Naive thymus-derived CD8-positive, alpha-beta T cell (primary cell): ENCODE measurements at regions not wholly inside any gene's neighbourhood (a gene's known extent, or its start where the extent isn't known, plus 50 kb on each side); places are given as distances from the start of the nearest gene placed in this dataset.

Source experiments
- ATAC-seq, 2 donors: fragments of 150-1000 bp; cut with Tn5 transposase in 1 of 2; sonication (Bioruptor Pico), chemical (Tn5 transposase) in 1 of 2; 1 replicate in 1 of 2; 2 replicates in 1 of 2; pipeline ENCODE4 v1.10.0; 2021; ENCODE audit warnings: mild to moderate bottlenecking in 2 of 2, moderate library complexity in 2 of 2
- POLR2A ChIA-PET: fragments of 350-600 bp; sonication (Branson Sonifier 250); formaldehyde crosslinking; loops from one replicate; lab custom pipeline; 2021; ENCODE audit warnings: antibody characterized with exemption; lab: Charles Lee
- DNase-seq, 10 donors: peaks; one replicate each; pipeline versions ENCODE4 v3.0.0 to v3.0.0-alpha.2; 2020 to 2022
- H3K27ac Mint-ChIP-seq, 10 donors: one replicate each; pipeline ENCODE4 v1.8.0; 2020 to 2022; ENCODE audit warnings: mild to moderate bottlenecking in 10 of 10, mixed read lengths in 10 of 10, moderate library complexity in 4 of 10, inconsistent platforms in 1 of 10
- H3K27me3 Mint-ChIP-seq, 5 donors: one replicate each; pipeline ENCODE4 v1.8.0; 2021 to 2022; ENCODE audit warnings: mixed read lengths in 5 of 5
- H3K36me3 Mint-ChIP-seq, 3 donors: one replicate each; pipeline ENCODE4 v1.8.0; 2020 to 2022; ENCODE audit warnings: mixed read lengths in 3 of 3, mild to moderate bottlenecking in 2 of 3, inconsistent platforms in 1 of 3
- H3K4me1 Mint-ChIP-seq, 4 donors: one replicate each; pipeline ENCODE4 v1.8.0; 2021 to 2022; ENCODE audit warnings: mixed read lengths in 4 of 4
- H3K4me3 Mint-ChIP-seq, 10 donors: one replicate each; pipeline ENCODE4 v1.8.0; 2020 to 2022; ENCODE audit warnings: mild to moderate bottlenecking in 10 of 10, mixed read lengths in 10 of 10, moderate library complexity in 6 of 10, inconsistent platforms in 1 of 10
- H3K9me3 Mint-ChIP-seq, 9 donors: one replicate each; pipeline ENCODE4 v1.8.0; 2020 to 2022; ENCODE audit warnings: mixed read lengths in 9 of 9, mild to moderate bottlenecking in 3 of 9, inconsistent platforms in 1 of 9, moderate library complexity in 1 of 9

- H3K27ac Mint-ChIP-seq: no peak overlapping the region
- POLR2A ChIA-PET: no interaction called here
Measured at GRCh38 chr4:13243152-13243551, 241.0 kb downstream of the RAB28 start.

DNA sequence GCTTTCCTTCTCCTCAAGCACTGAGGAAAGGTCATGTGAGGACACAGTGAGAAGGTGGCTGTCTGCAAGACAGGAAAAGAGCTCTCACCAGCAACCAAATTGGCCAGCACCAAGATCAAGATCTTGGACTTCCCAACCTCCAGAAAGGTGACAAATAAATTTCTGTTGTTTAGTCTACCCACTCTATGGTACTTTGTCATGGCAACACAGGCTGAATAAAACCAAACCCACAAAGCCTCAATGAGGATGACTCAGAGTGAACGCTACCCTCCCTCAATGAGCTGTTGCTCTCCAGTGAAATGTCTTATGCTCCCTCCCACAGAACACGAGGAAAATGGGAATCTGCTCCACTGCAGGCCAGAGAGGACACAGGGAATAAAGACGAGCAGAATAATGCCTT is 244.1 kb downstream of the RAB28 start:
- Mint-ChIP-seq H3K4me3 (no peak overlapping the region), H3K4me1 (no peaks in the 10 kb centered on the region), H3K9me3 (peaks cover 2 to 24% (median 6%) of the 10 kb centered on the region in 9 donors), H3K27ac (no peak overlapping the region), H3K36me3 (peaks cover 1 to 8% (median 2%) of the 10 kb centered on the region in 3 donors), H3K27me3 (no peaks in the 10 kb centered on the region)
- DNase-seq (no peak), ATAC-seq (no peak)
- POLR2A ChIA-PET: no interaction called here

More at GRCh38 chr4:13243152-13243551, 241.0 kb downstream of the RAB28 start:
- ATAC-seq: no peak
- Mint-ChIP-seq H3K4me1 (no peaks in the 10 kb centered on the region), H3K9me3 (peaks cover 0 to 34% (median 20%) of the 10 kb centered on the region in 9 donors), H3K4me3 (no peak overlapping the region), H3K27me3 (peaks cover 0 to 1% (median 0%) of the 10 kb centered on the region in 5 donors), H3K36me3 (peaks cover 2 to 18% (median 10%) of the 10 kb centered on the region in 3 donors)
- DNase-seq: no peak

DNA sequence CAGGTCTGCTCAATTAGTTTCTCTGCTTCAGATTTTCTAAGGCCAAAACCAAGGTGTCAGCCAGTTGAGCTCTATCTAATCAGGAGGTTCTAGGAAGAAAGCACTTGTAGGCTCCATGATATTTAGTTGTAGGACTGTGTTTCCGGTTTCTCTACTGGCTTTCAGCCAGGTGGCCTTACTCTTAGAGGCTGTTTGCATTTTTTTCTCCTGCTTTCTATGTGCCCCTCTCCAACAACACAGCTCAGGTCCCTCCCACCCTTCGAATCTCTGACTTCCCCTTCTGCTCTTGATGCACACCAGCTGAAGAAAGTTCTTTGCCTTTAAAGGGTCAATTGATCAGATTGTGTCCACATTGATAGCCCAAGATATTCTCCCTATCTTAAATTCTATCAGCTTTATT is 245.2 kb downstream of the RAB28 start:
- H3K36me3 Mint-ChIP-seq: peaks cover 0 to 10% (median 8%) of the 10 kb centered on the region in 3 donors
- peaks cover 4 to 24% (median 10%) of the 10 kb centered on the region in 9 donors for H3K9me3 Mint-ChIP-seq
- H3K4me3 Mint-ChIP-seq: no peak overlapping the region
- POLR2A ChIA-PET: no interaction called here
- ATAC-seq (no peak), DNase-seq (no peak)
- H3K27ac Mint-ChIP-seq: no peak overlapping the region
- no peaks in the 10 kb centered on the region for H3K27me3 Mint-ChIP-seq
- H3K4me1 Mint-ChIP-seq: no peaks in the 10 kb centered on the region

DNA sequence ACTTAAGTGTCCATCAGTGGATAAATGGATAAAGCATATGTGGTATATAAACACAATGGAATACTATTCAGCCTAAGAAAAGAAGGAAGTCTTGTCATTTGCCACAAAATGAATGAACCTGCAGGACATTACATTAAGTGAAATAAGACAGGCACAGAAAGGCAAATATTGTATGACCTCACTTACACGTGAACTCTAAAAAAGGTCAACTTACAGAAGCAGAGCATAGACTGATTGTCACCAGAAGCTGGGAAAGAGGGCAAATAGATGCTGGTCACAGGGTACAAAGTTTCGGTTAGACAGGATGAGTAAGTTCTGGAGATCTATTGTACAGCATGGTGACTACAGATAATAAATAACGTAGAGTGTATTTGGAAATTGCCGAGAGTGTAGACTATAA is 247.7 kb downstream of the RAB28 start:
- POLR2A ChIA-PET: no interaction called here
- no peak for DNase-seq
- H3K9me3 Mint-ChIP-seq: peaks cover 6 to 44% (median 20%) of the 10 kb centered on the region in 9 donors
- H3K27me3 Mint-ChIP-seq: peaks cover 0 to 7% (median 0%) of the 10 kb centered on the region in 5 donors
- no peak overlapping the region for H3K4me3 Mint-ChIP-seq
- no peak for ATAC-seq
- no peak overlapping the region for H3K27ac Mint-ChIP-seq
- peaks cover 0 to 26% (median 16%) of the 10 kb centered on the region in 3 donors for H3K36me3 Mint-ChIP-seq
- H3K4me1 Mint-ChIP-seq: no peaks in the 10 kb centered on the region

DNA sequence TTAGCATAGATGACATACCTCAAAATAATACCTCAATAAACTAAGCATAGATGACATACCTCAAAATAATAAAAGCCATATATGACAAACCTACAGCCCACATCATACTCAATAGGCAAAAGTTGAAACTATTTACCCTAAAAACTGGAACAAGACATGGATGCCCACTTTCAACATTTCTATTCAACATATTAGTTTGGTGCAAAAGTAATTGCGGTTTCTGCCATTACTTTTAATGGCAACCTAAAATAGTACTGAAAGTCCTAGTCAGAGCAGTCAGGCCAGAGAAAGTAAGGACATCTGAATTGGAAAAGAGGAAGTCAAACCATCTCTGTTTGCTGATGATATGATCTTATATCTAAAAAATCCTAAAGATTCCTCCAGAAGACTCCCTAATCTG is 250.4 kb downstream of the RAB28 start:
- Mint-ChIP-seq H3K4me3 (no peak overlapping the region), H3K4me1 (no peaks in the 10 kb centered on the region), H3K9me3 (peaks cover 14 to 68% (median 38%) of the 10 kb centered on the region in 9 donors), H3K27me3 (peaks cover 0 to 7% (median 0%) of the 10 kb centered on the region in 5 donors), H3K36me3 (peaks cover 4 to 43% (median 34%) of the 10 kb centered on the region in 3 donors), H3K27ac (no peak overlapping the region)
- no peak for DNase-seq
- no peak for ATAC-seq
- POLR2A ChIA-PET: no interaction called here

DNA sequence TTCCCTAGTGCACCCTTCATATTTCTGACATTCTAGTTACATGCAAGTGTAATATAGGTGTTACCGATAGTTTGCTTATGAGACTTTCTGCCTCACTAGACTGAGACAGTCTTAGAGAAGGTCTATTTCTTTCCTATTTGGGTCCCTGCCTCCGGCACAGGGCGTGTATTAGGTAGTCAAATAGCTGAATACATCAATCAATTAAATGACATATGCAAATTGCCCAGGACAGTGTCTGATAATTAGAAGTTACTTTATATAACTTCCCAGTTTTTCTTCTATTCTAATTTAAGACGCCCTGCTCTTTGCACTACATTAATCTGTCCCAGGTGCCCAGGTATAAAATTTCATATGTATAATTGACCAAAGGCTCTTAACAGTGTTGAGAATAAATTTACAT is 264.2 kb downstream of the RAB28 start:
- peaks cover 5 to 15% (median 12%) of the 10 kb centered on the region in 3 donors for H3K36me3 Mint-ChIP-seq
- no peak overlapping the region for H3K4me3 Mint-ChIP-seq
- POLR2A ChIA-PET: no interaction called here
- H3K27ac Mint-ChIP-seq: no peak overlapping the region
- peaks cover 4 to 20% (median 9%) of the 10 kb centered on the region in 9 donors for H3K9me3 Mint-ChIP-seq
- H3K27me3 Mint-ChIP-seq: no peaks in the 10 kb centered on the region
- no peak for DNase-seq
- no peak for ATAC-seq
- no peaks in the 10 kb centered on the region for H3K4me1 Mint-ChIP-seq

GRCh38 chr4:13218326-13218958 is 265.7 kb downstream of the RAB28 start:
- H3K27ac Mint-ChIP-seq: no peak overlapping the region
- no peak overlapping the region for H3K4me3 Mint-ChIP-seq
- DNase-seq: no peak
- ATAC-seq: no peak
- POLR2A ChIA-PET: no interaction called here
- H3K27me3 Mint-ChIP-seq: no peaks in the 10 kb centered on the region
- H3K36me3 Mint-ChIP-seq: peaks cover 5 to 16% (median 15%) of the 10 kb centered on the region in 3 donors
- H3K9me3 Mint-ChIP-seq: peaks cover 4 to 20% (median 9%) of the 10 kb centered on the region in 9 donors
- H3K4me1 Mint-ChIP-seq: no peaks in the 10 kb centered on the region

DNA sequence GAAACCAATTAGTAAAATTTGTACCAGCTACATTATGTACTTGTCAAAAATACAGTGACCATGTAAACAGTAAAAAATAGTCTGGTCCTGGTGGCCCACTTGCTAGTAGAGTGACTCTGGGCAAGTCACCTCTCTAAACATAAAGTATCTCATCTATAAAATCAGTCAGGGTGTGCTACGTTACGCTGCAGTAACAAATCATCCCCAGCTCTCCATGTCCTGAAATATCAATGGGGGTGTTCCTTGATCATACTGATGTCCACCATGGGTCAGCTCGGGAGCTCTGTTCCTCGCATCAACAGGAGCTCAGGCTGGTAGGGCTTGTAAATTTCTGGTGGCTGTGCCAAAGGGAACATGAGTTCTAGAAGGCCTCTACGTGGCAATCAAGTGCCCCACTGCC is 268.6 kb downstream of the RAB28 start:
- Mint-ChIP-seq H3K36me3 (peaks cover 5 to 16% (median 12%) of the 10 kb centered on the region in 3 donors), H3K27me3 (no peaks in the 10 kb centered on the region), H3K4me3 (no peak overlapping the region), H3K27ac (no peak overlapping the region), H3K4me1 (no peaks in the 10 kb centered on the region), H3K9me3 (peaks cover 4 to 20% (median 9%) of the 10 kb centered on the region in 9 donors)
- no peak for DNase-seq
- ATAC-seq: no peak
- POLR2A ChIA-PET: no interaction called here

- Mint-ChIP-seq H3K4me3 (no peak overlapping the region), H3K27me3 (no peaks in the 10 kb centered on the region), H3K36me3 (peaks cover 5 to 16% (median 12%) of the 10 kb centered on the region in 3 donors), H3K4me1 (no peaks in the 10 kb centered on the region), H3K9me3 (peaks cover 4 to 20% (median 9%) of the 10 kb centered on the region in 9 donors), H3K27ac (no peak overlapping the region)
- DNase-seq: no peak
- ATAC-seq: no peak
- POLR2A ChIA-PET: no interaction called here
Measured at GRCh38 chr4:13212936-13213335, 271.2 kb downstream of the RAB28 start.

GRCh38 chr4:13209600-13209999 is 274.5 kb downstream of the RAB28 start:
- peaks cover 0 to 3% (median 0%) of the 10 kb centered on the region in 9 donors for H3K9me3 Mint-ChIP-seq
- no peak overlapping the region for H3K4me3 Mint-ChIP-seq
- POLR2A ChIA-PET: no interaction called here
- DNase-seq: no peak
- ATAC-seq: no peak
- H3K4me1 Mint-ChIP-seq: no peaks in the 10 kb centered on the region
- no peaks in the 10 kb centered on the region for H3K27me3 Mint-ChIP-seq
- H3K36me3 Mint-ChIP-seq: peaks cover 0 to 1% (median under 1%) of the 10 kb centered on the region in 3 donors
- H3K27ac Mint-ChIP-seq: no peak overlapping the region

- H3K27ac Mint-ChIP-seq: no peak overlapping the region
- POLR2A ChIA-PET: no interaction called here
Measured at GRCh38 chr4:13208558-13209193, 275.5 kb downstream of the RAB28 start.

DNA sequence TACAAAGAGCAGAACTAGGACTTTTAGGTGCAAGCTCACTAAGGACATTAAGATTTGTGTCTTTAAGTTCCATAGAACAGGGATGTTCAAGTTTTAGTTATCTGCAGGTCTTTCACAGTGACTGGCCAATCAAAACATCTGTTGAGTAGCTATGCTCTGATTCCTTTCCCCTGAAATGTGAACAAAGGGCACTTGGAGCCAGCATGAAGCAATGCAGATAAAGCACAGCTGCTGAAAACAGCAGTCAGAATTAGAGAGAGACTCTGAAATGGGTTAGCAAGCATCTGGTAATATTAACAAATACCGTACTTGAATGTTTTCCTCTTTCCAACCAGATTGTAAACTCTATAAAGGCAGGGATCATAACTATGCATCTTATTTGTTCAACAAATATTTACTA is 276.9 kb downstream of the RAB28 start:
- ATAC-seq (no peak), DNase-seq (no peak)
- Mint-ChIP-seq H3K27me3 (no peaks in the 10 kb centered on the region), H3K4me1 (no peaks in the 10 kb centered on the region), H3K4me3 (no peak overlapping the region), H3K36me3 (peaks cover 0 to 4% (median 3%) of the 10 kb centered on the region in 3 donors), H3K9me3 (peaks cover 0 to 3% (median 0%) of the 10 kb centered on the region in 9 donors), H3K27ac (no peak overlapping the region)
- POLR2A ChIA-PET: no interaction called here

More at GRCh38 chr4:13208558-13209193, 275.5 kb downstream of the RAB28 start:
- Mint-ChIP-seq H3K4me3 (no peak overlapping the region), H3K4me1 (no peaks in the 10 kb centered on the region), H3K27me3 (no peaks in the 10 kb centered on the region), H3K36me3 (peaks cover 0 to 2% (median 0%) of the 10 kb centered on the region in 3 donors), H3K9me3 (peaks cover 0 to 3% (median 0%) of the 10 kb centered on the region in 9 donors)
- DNase-seq: no peak
- no peak for ATAC-seq

DNA sequence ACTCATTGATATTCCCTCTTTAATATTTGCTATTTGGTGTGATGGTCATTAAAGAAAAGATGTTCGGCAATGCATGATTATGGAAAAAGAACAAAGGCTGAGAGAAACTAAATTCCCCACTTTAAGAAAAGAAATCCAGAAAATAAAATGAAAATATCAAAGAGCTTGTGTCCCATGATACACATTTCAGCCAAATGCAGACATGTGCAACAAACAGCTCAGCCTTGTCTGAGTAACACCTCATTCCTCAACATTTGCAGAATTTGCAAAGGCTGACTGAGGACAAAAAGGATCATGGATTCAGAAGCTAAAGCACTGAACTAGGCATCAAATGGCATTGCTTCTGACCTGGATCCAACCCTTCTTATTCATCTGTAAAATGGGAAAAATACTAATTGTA is 281.0 kb downstream of the RAB28 start:
- no peak overlapping the region for H3K27ac Mint-ChIP-seq
- H3K9me3 Mint-ChIP-seq: no peaks in the 10 kb centered on the region
- DNase-seq (no peak), ATAC-seq (no peak)
- H3K4me3 Mint-ChIP-seq: no peak overlapping the region
- H3K27me3 Mint-ChIP-seq: no peaks in the 10 kb centered on the region
- POLR2A ChIA-PET: no interaction called here
- H3K4me1 Mint-ChIP-seq: no peaks in the 10 kb centered on the region
- peaks cover 0 to 12% (median 8%) of the 10 kb centered on the region in 3 donors for H3K36me3 Mint-ChIP-seq
